MM.1S (cell line): ENCODE measurements at regions not wholly inside any gene's neighbourhood (a gene's known extent, or its start where the extent isn't known, plus 50 kb on each side); places are given as distances from the start of the nearest gene placed in this dataset.

Source experiments
- EZH2 ChIP-seq: fragments of 300-600 bp; sonication (generic); optimal IDR thresholded peaks from 2 replicates; pipeline ENCODE3; 2017; ENCODE audit warnings: low read depth, mild to moderate bottlenecking, antibody characterized with exemption, low read length, mixed read lengths
- EZH2phosphoT487 ChIP-seq: fragments of 300-600 bp; sonication (generic); IDR thresholded peaks from 2 replicates; pipeline ENCODE4 v1.6.1; 2018; ENCODE audit warnings: antibody characterized with exemption, low read length
- TF ChIP-seq, protein P1 (sequence below): fragments of 300-600 bp; sonication (generic); IDR thresholded peaks from 2 replicates; pipeline ENCODE4 v1.5.1; 2016; ENCODE audit warnings: antibody characterized with exemption, low read length, mixed read lengths

DNA sequence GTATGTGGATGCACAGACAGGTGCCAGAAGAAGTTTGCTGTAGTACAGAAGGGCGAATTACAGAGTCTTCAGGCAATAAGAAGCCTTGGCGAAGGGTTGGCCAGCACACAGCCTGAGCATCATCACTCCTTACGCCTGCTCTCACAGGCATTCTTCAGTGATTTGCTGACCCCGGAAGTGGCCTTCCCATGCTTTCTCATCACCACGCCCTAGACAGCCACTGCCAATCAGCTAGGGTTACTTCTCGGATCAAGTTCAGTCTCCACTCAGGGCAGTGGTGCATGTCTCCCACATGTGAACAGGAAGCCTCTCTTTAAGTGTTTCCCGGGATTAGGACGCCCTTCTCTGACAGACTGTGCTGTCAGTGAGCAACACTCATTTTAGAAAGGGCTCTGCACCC lies 81.8 kb downstream of the C1QL2 start:
- TF ChIP-seq, protein P1, sequence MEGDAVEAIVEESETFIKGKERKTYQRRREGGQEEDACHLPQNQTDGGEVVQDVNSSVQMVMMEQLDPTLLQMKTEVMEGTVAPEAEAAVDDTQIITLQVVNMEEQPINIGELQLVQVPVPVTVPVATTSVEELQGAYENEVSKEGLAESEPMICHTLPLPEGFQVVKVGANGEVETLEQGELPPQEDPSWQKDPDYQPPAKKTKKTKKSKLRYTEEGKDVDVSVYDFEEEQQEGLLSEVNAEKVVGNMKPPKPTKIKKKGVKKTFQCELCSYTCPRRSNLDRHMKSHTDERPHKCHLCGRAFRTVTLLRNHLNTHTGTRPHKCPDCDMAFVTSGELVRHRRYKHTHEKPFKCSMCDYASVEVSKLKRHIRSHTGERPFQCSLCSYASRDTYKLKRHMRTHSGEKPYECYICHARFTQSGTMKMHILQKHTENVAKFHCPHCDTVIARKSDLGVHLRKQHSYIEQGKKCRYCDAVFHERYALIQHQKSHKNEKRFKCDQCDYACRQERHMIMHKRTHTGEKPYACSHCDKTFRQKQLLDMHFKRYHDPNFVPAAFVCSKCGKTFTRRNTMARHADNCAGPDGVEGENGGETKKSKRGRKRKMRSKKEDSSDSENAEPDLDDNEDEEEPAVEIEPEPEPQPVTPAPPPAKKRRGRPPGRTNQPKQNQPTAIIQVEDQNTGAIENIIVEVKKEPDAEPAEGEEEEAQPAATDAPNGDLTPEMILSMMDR = no peak
- TF ChIP-seq EZH2 = no peak
- no peak for TF ChIP-seq EZH2phosphoT487
